ENCODE measurements at regions not wholly inside any gene's neighbourhood (a gene's known extent, or its start where the extent isn't known, plus 50 kb on each side); places are given as distances from the start of the nearest gene placed in this dataset.

DNA sequence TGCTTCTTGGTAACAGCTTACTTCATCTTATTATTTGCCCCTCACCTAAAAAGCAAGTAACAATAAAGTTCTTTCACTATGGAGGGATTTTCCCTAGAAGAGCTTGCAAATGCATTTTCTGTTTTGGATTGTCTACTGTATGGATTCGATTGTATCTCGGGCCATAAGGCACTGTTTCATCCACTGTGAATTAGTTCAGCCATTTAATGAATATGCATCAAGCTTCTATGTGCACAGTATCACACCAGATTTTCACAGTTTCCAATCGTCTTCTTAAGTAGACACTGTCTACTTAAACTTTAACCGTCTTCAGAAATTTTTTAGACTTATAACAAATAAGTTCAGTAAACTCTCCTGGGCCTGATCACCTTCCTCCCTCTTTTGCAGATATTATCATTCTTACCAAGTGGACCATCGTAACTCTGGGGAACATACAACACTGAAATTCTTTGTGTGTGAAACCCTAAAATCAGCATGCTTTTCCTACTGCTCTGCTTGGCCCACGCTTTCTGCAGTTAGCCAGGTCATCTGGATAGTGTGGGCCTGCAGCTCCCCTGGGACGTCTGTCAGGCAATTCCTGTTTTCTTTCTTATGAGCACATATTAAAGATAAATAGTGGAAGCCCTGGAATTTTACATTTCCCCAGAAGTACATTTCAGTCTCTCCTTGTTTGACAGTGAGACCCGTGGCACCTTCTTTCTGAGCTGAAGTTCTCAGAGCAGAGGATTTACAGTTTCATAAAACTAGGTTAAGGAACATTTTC is 136.5 kb upstream of the PDE10A start:
- no peak overlapping the region for H3K4me3 ChIP-seq
- peaks cover 11% of the 10 kb centered on the region for H3K27me3 ChIP-seq
- no peak for DNase-seq (ENCODE audit: low spot score in 2 of 2)
- H3K36me3 ChIP-seq = no peaks in the 10 kb centered on the region
- WGBS = 63% methylated on average over 8 of the region's 8 CpGs
- no peak overlapping the region for H3K27ac ChIP-seq
- H3K9me3 ChIP-seq = no peaks in the 10 kb centered on the region
- TF ChIP-seq POLR2AphosphoS5 (IDR thresholded peaks at IDR 0.05) (no peak), POLR2A (IDR thresholded peaks at IDR 0.05) (no peak), EP300 (IDR thresholded peaks at IDR 0.05) (no peak)
- TF ChIP-seq, protein P1, sequence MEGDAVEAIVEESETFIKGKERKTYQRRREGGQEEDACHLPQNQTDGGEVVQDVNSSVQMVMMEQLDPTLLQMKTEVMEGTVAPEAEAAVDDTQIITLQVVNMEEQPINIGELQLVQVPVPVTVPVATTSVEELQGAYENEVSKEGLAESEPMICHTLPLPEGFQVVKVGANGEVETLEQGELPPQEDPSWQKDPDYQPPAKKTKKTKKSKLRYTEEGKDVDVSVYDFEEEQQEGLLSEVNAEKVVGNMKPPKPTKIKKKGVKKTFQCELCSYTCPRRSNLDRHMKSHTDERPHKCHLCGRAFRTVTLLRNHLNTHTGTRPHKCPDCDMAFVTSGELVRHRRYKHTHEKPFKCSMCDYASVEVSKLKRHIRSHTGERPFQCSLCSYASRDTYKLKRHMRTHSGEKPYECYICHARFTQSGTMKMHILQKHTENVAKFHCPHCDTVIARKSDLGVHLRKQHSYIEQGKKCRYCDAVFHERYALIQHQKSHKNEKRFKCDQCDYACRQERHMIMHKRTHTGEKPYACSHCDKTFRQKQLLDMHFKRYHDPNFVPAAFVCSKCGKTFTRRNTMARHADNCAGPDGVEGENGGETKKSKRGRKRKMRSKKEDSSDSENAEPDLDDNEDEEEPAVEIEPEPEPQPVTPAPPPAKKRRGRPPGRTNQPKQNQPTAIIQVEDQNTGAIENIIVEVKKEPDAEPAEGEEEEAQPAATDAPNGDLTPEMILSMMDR (IDR thresholded peaks at IDR 0.05) = no peak
- peaks cover 2% of the 10 kb centered on the region for H3K4me1 ChIP-seq

DNA sequence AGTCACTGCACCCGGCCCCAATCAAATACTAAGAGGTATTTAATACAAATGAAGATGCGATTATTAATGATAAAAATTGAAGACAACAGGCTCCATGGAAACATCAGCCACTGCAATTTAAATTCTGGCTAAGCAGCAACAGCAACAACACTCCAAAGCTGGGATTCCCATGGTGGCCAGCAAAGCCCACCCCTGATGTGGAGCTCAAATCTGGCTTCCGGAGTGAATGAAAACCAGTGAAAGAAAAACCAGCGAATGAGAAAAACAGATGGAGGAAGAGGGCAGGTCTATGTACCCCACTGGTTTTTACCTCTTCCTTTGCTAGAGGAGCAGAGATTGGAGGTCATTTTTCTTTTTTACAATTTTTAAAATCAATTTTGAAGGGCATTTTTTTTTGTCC is 135.9 kb upstream of the PDE10A start:
- no peak for DNase-seq (ENCODE audit: low spot score in 2 of 2)
- TF ChIP-seq POLR2AphosphoS5 (IDR thresholded peaks at IDR 0.05) (no peak), POLR2A (IDR thresholded peaks at IDR 0.05) (no peak), EP300 (IDR thresholded peaks at IDR 0.05) (no peak)
- TF ChIP-seq, protein P1 (IDR thresholded peaks at IDR 0.05) = no peak
- Histone ChIP-seq H3K9me3 (no peaks in the 10 kb centered on the region), H3K36me3 (no peaks in the 10 kb centered on the region), H3K4me1 (no peaks in the 10 kb centered on the region), H3K27ac (no peak overlapping the region), H3K4me3 (no peak overlapping the region), H3K27me3 (peaks cover 5% of the 10 kb centered on the region)
- WGBS = 92% methylated on average over 4 of the region's 4 CpGs

DNA sequence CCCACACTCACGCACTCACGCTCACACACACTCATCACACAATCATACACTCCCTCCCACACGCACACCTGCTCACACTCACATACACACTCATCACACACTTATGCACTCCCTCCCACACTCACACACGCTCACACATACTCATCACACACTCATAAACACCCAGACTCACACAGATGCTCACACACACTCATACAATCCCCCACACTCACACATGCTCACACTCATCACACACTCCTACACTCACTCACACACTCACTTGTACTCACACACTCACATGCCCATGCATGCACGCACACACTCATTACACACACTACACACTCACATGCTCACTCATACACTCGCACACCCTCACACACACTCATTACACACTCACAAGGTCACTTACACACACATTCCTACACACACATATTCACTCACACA is 131.1 kb upstream of the PDE10A start:
- WGBS = 93% methylated on average over 6 of the region's 6 CpGs

DNA sequence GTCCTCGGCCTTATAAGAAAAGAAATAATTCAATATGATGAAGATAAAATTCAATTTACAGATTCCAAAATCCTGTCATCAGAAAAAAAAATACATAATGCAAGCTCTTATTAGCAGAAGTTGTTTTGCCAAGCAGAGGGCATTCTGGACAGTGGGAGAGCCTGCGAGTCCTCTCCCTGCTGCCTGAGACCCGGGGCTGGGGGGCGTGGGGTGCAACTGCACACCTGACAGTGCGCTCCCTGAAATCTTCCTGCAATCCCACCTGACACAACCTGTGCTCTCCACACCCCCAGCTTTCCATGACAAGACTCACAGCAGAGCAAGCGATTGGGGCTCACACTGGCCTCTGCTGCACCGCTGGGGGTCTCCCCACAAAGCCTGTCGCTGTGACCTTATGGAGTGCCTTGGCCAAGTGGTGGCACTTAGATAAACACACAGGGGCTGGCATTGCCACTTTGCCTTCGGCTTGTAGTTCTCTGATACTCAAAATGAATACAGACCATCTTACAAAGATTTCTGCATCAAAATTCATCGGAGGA is 130.3 kb upstream of the PDE10A start:
- Histone ChIP-seq H3K4me1 (no peaks in the 10 kb centered on the region), H3K27ac (no peak overlapping the region), H3K9me3 (no peaks in the 10 kb centered on the region), H3K36me3 (no peaks in the 10 kb centered on the region), H3K27me3 (no peaks in the 10 kb centered on the region), H3K4me3 (no peak overlapping the region)
- DNase-seq (ENCODE audit: low spot score in 2 of 2) = no peak
- 94% methylated on average over 9 of the region's 10 CpGs for WGBS
- TF ChIP-seq POLR2A (IDR thresholded peaks at IDR 0.05) = no peak
- TF ChIP-seq POLR2AphosphoS5 (IDR thresholded peaks at IDR 0.05) = no peak
- TF ChIP-seq, protein P1 (IDR thresholded peaks at IDR 0.05) = no peak
- TF ChIP-seq EP300 (IDR thresholded peaks at IDR 0.05) = no peak

More for the DNA sequence above, 131.1 kb upstream of the PDE10A start:
- Histone ChIP-seq H3K36me3 (no peaks in the 10 kb centered on the region), H3K4me1 (no peaks in the 10 kb centered on the region), H3K9me3 (no peaks in the 10 kb centered on the region), H3K4me3 (no peak overlapping the region), H3K27ac (no peak overlapping the region), H3K27me3 (no peaks in the 10 kb centered on the region)
- no peak for DNase-seq (ENCODE audit: low spot score in 2 of 2)
- TF ChIP-seq, protein P1 (IDR thresholded peaks at IDR 0.05) = no peak
- TF ChIP-seq POLR2AphosphoS5 (IDR thresholded peaks at IDR 0.05) (no peak), POLR2A (IDR thresholded peaks at IDR 0.05) (no peak), EP300 (IDR thresholded peaks at IDR 0.05) (no peak)

DNA sequence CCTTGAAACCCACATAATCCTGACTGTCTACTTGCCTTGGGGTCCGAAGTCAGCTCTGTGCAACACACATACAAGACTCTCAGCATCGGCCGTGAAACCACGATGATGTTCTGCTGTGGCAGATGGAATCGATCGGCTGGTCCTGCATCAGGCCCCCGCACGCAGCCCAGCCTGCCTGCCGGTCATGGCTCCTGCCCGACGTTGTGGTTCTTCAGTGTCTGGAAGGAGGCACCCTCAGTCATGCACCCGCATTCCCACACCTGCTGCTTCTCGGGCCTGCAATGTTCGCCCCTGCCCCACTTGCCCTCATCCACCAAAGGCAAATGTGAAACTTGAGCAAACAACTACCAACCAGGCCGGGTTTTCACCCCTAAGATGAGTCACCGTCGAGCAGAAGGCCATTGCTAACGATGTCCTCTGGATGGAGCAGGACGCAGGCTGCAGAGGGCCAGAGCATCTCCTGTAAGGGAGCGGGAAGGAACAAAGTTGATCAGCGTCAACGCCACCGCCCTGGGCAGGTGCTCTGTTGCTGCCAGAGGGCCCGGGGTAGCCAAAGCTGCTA is 128.9 kb upstream of the PDE10A start:
- no peaks in the 10 kb centered on the region for H3K27me3 ChIP-seq
- no peak overlapping the region for H3K27ac ChIP-seq
- no peak overlapping the region for H3K4me3 ChIP-seq
- no peaks in the 10 kb centered on the region for H3K9me3 ChIP-seq
- DNase-seq (ENCODE audit: low spot score in 2 of 2) = no peak
- 96% methylated on average over 23 of the region's 24 CpGs for WGBS
- H3K36me3 ChIP-seq = no peaks in the 10 kb centered on the region
- no peaks in the 10 kb centered on the region for H3K4me1 ChIP-seq
- TF ChIP-seq, protein P1 (IDR thresholded peaks at IDR 0.05) = no peak
- TF ChIP-seq EP300 (IDR thresholded peaks at IDR 0.05) (no peak), POLR2AphosphoS5 (IDR thresholded peaks at IDR 0.05) (no peak), POLR2A (IDR thresholded peaks at IDR 0.05) (no peak)
